AG10803 (cell line): ENCODE measurements at regions not wholly inside any gene's neighbourhood (a gene's known extent, or its start where the extent isn't known, plus 50 kb on each side); places are given as distances from the start of the nearest gene placed in this dataset.

Source experiments
- DNase-seq: peaks from one replicate; pipeline ENCODE4 v3.0.0; 2010; ENCODE audit warnings: low read depth
- H3K4me3 ChIP-seq: 2 replicates; pipeline ENCODE4 v1.5.1; 2011; ENCODE audit warnings: mild to moderate bottlenecking, low read length, control low read depth
- CTCF ChIP-seq: conservative IDR thresholded peaks from 2 replicates; pipeline ENCODE4 v1.5.1; 2011; ENCODE audit warnings: mild to moderate bottlenecking, low read length, control low read depth, inconsistent platforms

GRCh38 chr3:159319156-159319555 is 517.3 kb downstream of the MFSD1 start:
- no peak for TF ChIP-seq CTCF

GRCh38 chr3:159322322-159322939 is 520.6 kb downstream of the MFSD1 start:
- TF ChIP-seq CTCF, result peak; percentile 87
- DNase-seq, result peak; percentile 20
- H3K4me3 ChIP-seq, result no peak overlapping the region

More at GRCh38 chr3:159319156-159319555, 517.3 kb downstream of the MFSD1 start:
- H3K4me3 ChIP-seq, result no peak overlapping the region
- DNase-seq, result no peak

GRCh38 chr3:159323848-159324247 is 522.0 kb downstream of the MFSD1 start:
- TF ChIP-seq CTCF, result no peak
- no peak overlapping the region for H3K4me3 ChIP-seq
- no peak for DNase-seq

GRCh38 chr3:159326998-159327397 is 525.1 kb downstream of the MFSD1 start:
- H3K4me3 ChIP-seq, result no peak overlapping the region
- no peak for DNase-seq
- no peak for TF ChIP-seq CTCF

- TF ChIP-seq CTCF, result no peak
- no peak overlapping the region for H3K4me3 ChIP-seq
- DNase-seq, result no peak
Observed at GRCh38 chr3:159332535-159333099, 530.8 kb downstream of the MFSD1 start.

- no peak for DNase-seq
- TF ChIP-seq CTCF, result no peak
- no peak overlapping the region for H3K4me3 ChIP-seq
Observed at GRCh38 chr3:159339131-159339530, 537.3 kb downstream of the MFSD1 start.

- no peak for DNase-seq
- no peak overlapping the region for H3K4me3 ChIP-seq
- TF ChIP-seq CTCF, result no peak
Observed at GRCh38 chr3:159340877-159341500, 539.1 kb downstream of the MFSD1 start.
